ENCODE measurements at regions not wholly inside any gene's neighbourhood (a gene's known extent, or its start where the extent isn't known, plus 50 kb on each side); places are given as distances from the start of the nearest gene placed in this dataset.
"Not testable (repeated sequence)": the region's sequence is repeated elsewhere in the genome, so short reads cannot be mapped to it uniquely, and the experiment has no call there.

DNA sequence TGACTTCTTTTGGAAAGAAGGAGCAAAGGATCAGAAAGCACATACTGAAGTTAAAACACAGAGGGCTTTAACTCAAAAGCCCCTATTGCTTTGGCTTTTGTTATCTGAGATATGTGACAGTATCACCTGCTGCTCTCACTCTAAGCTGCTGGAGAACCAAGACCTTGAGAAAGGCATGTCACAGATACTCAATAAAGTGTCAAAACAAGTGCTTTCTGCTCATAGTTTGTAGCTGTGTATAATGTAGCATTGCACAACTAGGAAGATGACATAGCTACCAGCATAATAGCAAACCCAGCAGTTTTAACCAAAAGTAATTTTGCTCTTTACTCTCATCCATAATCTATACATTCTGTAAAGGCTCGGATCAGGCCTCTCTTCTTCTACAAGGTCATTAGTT, 159.6 kb downstream of the LHFPL1 start:
- no peak overlapping the region for H3K4me3 ChIP-seq (ENCODE audit: low read depth, low read length)
- TF ChIP-seq, protein P1, sequence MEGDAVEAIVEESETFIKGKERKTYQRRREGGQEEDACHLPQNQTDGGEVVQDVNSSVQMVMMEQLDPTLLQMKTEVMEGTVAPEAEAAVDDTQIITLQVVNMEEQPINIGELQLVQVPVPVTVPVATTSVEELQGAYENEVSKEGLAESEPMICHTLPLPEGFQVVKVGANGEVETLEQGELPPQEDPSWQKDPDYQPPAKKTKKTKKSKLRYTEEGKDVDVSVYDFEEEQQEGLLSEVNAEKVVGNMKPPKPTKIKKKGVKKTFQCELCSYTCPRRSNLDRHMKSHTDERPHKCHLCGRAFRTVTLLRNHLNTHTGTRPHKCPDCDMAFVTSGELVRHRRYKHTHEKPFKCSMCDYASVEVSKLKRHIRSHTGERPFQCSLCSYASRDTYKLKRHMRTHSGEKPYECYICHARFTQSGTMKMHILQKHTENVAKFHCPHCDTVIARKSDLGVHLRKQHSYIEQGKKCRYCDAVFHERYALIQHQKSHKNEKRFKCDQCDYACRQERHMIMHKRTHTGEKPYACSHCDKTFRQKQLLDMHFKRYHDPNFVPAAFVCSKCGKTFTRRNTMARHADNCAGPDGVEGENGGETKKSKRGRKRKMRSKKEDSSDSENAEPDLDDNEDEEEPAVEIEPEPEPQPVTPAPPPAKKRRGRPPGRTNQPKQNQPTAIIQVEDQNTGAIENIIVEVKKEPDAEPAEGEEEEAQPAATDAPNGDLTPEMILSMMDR (conservative IDR thresholded peaks at IDR 0.05; ENCODE audit: low read depth, low read length) = no peak
- DNase-seq (ENCODE audit: low read depth) = no peak

DNA sequence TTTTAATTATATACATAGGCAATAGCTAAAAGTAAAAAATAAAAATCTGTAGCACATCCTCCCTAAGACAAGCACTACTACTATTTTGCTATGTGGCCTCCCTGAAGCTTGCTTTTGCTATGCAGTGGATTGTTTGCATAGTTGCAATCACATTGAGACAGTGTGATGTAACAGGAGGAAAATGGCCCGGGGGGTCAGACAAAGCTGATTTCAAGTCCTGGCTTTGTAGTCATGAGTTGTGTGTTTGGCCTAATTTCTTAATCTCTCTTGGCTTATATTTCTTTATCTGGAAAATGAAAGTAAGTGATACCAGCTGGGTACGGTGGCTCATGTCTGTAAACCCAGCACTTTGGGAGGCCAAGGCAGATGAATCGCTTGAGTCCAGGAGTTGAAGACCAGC, 166.6 kb downstream of the LHFPL1 start:
- H3K4me3 ChIP-seq (ENCODE audit: low read depth, low read length) = no peak overlapping the region
- no peak for DNase-seq (ENCODE audit: low read depth)
- TF ChIP-seq, protein P1 (conservative IDR thresholded peaks at IDR 0.05; ENCODE audit: low read depth, low read length) = no peak

DNA sequence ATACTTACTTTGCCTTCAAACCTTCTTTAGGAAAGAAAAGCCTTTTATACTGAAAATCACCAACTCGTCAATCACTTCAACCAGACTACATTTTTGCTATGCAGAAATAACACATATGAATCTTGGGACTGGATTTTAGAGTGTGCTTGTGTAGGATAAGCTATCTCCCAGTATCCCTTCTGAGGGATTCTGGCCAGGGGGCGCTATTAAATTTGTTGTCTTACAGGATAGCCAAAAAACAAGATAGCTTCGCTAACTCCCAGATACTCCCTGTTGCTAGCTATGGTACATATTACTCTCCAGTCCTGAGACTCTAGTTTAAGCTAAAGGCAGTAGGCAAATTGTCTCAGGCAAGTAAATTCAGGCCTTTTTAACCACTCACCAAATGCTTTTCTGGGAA, 167.2 kb downstream of the LHFPL1 start:
- no peak for DNase-seq (ENCODE audit: low read depth)
- TF ChIP-seq, protein P1 (conservative IDR thresholded peaks at IDR 0.05; ENCODE audit: low read depth, low read length) = no peak
- no peak overlapping the region for H3K4me3 ChIP-seq (ENCODE audit: low read depth, low read length)

DNA sequence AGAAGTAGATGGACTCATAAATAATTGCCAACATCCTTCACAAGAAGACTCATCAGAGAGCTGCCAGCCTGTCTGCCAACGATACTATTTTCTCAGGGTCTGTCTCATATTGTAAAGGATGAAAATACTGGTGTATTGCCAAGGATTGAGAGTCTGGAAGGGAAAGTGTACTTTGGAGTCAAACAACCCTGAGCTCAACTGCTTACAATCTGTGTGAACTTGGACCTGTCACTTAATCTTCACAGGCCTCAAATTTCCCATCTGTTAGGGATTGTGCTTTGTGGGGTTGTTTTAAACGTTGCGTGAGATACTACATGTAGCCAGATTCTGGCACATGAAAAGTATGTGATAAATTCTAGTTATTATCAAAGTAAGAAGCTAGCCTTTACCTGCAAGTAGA, 169.1 kb downstream of the LHFPL1 start:
- TF ChIP-seq, protein P1 (conservative IDR thresholded peaks at IDR 0.05; ENCODE audit: low read depth, low read length) = no peak
- DNase-seq (ENCODE audit: low read depth) = no peak
- H3K4me3 ChIP-seq (ENCODE audit: low read depth, low read length) = no peak overlapping the region

DNA sequence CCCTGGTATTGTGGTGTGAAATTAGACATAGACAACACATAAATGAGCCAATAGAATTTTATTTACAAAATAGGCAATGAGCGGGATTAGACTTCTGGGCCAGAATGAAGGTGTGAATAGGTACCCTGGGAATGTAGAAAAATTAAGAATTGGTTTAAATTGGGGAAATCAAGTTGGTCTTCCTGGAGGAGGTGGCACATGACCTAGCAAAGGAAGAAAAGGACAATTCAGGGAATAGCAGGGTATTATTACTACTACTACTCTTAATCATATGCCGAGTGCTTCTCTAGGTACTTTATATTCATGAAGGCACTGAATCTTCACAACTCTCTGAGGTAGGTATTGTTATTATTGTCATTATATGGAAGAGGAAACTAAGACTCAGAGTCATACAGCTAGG, 202.1 kb downstream of the LHFPL1 start:
- H3K4me3 ChIP-seq (ENCODE audit: low read depth, low read length) = no peak overlapping the region
- no peak for DNase-seq (ENCODE audit: low read depth)
- TF ChIP-seq, protein P1 (conservative IDR thresholded peaks at IDR 0.05; ENCODE audit: low read depth, low read length) = no peak

DNA sequence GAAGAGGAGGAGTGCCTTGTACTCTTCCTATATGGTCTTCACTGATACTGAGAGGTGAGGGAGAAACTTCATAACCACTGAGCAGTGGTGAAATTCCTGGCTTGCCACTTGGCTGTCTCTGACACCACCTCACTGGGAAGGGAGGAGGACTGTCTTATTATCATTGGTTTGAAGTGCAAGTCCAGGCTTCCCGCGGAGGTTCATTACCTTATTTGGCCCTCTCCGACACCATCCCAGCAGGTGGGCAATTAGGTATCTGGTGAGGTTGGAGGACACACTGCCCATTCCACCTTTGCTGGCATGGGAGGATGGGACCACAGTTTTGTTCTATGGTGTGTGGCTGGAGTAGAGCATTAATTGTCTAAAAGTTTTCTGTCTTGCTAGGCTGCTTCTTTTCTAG, 206.1 kb downstream of the LHFPL1 start:
- DNase-seq (ENCODE audit: low read depth) = no peak
- no peak overlapping the region for H3K4me3 ChIP-seq (ENCODE audit: low read depth, low read length)
- TF ChIP-seq, protein P1 (conservative IDR thresholded peaks at IDR 0.05; ENCODE audit: low read depth, low read length) = no peak

DNA sequence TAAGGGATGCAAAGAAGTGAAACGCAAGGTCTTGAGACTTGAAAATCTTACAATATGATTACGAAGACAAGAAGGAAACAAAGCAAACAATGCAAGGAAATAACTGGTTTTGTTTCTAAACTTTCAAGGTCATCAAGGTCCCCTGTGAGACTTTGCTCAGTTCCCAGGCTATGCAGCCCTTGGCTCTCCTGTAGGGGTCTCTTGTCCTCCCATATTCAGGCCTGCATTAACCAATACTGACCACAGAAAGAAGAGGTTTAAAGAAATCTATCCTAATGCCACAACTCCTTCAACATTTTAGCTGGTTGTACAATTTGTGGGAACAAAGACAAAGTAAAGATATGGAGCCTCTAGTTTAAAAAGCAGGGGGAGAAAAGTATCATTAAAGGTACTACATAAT, 209.2 kb downstream of the LHFPL1 start:
- H3K4me3 ChIP-seq (ENCODE audit: low read depth, low read length) = no peak overlapping the region
- no peak for DNase-seq (ENCODE audit: low read depth)
- TF ChIP-seq, protein P1 (conservative IDR thresholded peaks at IDR 0.05; ENCODE audit: low read depth, low read length) = no peak

DNA sequence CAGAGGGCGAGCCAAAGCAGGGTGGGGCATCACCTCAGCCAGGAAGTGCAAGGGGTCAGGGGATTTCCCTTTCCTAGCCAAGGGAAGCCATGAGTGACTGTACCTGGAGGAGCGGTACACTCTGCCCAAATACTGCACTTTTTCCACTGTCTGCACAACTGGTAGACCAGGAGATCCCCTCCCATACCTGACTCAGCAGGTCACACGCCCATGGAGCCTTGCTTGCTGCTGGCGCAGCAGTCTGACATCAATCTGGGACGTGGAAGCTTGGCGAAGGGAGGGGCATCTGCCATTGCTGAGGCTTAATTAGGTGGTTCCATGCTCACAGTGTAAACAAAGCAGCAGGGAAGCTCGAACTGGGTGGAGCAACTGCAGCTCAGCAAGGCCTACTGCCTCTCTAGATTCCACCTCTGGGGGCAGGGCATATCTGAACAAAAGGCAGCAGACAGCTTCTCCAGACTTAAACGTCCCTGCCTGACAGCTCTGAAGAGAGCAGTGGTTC, 217.7 kb downstream of the LHFPL1 start:
- not testable (repeated sequence) for H3K4me3 ChIP-seq (ENCODE audit: low read depth, low read length); DNase-seq (ENCODE audit: low read depth)
